HG03442 (cell line): ENCODE measurements at regions not wholly inside any gene's neighbourhood (a gene's known extent, or its start where the extent isn't known, plus 50 kb on each side); places are given as distances from the start of the nearest gene placed in this dataset.
"Not testable (repeated sequence)": the region's sequence is repeated elsewhere in the genome, so short reads cannot be mapped to it uniquely, and the experiment has no call there.

Experiments
- ATAC-seq: cut with Tn5 transposase; IDR thresholded peaks from one replicate; pipeline ENCODE4 v1.9.1; 2021; ENCODE audit warnings: mild to moderate bottlenecking, moderate library complexity; ENCODE audit not compliant: unreplicated experiment

- no peak for ATAC-seq
Observed at GRCh38 chr6:97449444-97449966, 166.5 kb upstream of the MMS22L start.

DNA sequence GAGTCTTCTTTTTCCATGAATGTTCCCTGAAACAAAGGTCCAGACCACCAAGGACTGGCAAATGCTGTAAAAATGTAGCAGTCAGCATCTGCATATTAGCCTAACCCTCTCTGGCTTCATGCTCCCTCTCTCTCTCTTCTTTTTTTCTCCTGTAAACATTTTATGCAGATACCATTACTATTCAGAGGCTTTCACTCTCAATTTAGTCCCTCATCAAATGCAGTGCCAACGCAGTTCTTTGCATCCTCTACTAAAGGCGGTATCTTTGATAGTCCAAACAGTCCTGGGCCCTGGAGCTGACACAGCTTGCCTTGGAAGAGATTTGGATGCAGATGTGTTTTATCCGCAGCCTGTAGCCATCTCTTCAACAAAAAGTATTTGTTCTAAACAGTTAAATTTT is 167.1 kb upstream of the MMS22L start:
- no peak for ATAC-seq

DNA sequence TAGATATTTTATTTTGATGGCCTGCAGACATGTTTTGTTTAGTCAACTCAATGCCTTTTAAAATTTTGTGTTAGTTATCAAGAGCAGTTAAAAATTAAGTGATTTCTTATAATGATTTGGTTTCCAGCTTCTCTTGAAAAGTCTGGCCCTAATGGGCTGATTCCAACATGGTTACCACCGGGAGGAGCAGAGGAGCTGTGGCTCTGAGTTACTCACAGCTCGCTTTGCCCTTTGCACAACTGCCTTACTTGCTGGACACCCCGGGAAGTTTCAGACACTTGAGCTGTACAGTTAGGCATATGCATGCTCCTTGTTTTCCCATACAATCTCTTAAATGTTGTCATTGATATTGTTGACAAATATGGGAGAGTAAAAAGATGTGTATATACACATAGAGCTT is 173.1 kb upstream of the MMS22L start:
- ATAC-seq: no peak

GRCh38 chr6:97459535-97459934 is 176.5 kb upstream of the MMS22L start:
- no peak for ATAC-seq

DNA sequence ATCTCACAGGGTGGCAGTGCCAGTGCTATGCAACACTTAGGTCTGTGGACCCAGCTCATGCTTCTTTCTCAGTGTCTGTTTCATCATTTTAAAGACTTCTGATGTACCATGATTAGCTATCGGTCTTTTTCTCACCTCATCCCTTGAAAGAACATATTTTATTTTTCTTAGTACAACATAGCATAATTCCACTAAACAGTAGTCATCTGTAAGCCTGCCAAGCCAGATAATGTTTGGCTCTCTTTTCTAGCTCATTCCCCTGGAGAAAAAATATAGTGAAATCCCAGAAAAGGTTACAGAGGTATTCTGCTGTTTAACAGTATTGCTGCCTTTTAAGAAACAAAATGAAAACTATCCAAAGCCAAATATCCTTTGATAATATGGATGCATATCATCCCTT is 177.0 kb upstream of the MMS22L start:
- no peak for ATAC-seq

DNA sequence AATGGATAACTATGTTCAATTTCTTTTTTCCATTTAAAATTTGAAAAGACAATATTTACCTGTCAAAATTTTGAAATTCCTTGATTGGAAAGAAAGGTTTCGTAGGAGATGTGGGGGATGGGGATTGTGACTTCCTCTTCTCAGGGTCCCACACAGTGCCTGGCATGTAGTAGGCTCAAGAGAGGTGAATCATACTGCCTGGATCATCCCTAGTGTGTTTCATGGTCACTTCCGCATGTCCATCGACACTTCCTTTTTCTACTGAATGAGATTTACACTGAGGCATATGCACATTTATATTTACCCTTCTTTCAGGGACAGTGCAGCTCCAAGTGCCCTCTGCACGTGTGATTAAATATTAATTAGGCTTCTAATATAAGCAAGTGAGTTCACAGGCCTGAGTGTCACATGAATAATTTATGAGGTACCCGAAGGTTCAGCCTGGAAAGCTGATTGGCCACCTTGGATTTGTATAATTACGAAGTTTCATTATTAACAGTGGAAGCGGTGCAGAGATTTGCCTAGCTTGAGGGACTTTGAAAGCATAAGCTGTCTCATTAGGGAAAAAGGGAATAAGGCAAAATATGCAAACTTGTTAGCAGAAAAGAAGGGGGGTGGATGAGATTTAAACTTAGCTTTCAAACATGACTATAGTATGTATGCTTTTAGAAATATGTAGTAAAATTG is 177.5 kb upstream of the MMS22L start:
- no peak for ATAC-seq

- ATAC-seq: no peak
Observed at GRCh38 chr6:97461218-97461617, 178.2 kb upstream of the MMS22L start.

GRCh38 chr6:97462031-97462430 is 179.0 kb upstream of the MMS22L start:
- no peak for ATAC-seq

DNA sequence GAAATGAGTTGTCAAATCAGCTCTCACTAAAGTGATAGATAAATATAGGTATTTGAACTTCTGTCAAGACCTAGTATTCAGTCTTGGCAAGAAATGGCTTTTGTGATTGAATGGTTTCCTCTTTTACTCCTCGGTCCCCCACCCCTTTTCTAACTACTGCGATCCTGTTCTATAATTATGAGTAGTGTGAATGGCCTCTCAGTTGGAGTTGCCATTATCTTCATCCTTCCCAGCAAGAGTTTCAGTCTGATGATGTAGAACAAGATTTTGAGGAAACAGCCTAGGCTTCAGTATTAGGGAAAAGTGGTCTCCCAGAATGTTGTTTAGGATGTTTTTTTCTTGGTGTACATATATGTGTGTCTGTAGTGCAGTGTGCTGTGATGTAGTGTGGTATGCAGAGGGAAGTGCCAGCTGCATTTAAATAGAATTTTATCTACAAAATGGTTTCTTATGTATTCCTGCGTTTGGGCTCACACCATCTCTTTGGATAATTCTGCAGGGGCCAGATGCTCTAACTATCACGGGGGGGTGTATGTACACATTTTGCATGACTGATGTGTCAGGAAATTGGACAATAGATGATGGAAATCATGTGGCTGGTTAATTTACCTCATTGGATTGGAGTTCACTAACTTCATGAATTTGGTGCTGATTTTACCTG is 180.1 kb upstream of the MMS22L start:
- ATAC-seq: no peak

DNA sequence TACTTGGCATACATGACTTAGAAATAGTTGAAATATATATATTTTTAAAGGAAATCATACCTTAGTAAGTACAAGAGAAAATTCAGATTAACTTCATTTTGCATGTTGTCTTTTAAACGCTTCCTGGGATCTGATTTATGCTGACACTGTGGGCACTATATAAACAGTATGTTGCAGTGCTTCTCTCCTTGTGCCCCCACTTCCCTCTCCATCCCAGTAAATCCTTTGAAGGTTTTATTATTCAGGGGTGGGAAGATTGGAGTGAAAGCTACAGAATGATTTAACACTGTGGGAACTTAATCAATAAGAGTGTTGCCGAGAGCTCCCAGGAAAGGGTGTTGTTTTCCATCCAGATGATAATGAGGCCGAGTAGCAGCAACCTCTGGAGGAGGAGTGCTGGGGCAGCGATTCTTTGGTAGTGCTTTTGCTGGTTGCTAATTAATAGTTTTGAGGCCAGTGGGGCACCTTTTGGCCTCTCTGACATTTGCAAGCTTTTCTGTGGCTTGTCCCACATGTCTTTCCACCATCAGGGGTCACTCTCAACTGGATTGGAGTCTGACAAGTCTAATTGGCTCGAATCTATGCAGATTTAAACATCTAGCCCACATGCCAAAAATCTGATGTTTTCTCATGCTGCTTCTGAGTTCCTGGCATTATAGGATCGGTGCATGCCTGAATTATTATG is 183.0 kb upstream of the MMS22L start:
- no peak for ATAC-seq

GRCh38 chr6:97468981-97469380 is 186.0 kb upstream of the MMS22L start:
- no peak for ATAC-seq

DNA sequence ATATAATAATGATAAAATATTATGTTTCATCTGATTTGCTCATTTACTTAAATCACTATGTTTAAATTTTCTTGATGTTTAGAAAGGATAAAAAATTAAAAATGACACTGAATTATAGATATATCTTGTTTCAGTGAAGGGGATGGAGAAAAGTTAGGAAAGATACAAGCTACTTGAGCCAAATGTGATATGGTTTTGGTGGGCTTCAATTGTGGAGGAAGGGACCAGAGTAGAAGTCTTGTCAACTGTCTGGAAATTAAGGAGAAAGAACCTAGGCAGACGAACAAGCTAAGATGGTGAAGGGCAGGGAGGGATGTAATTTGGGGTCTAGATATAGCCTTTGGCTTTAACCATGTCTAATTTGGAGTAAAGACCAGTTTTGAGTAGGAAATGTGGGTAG is 186.4 kb upstream of the MMS22L start:
- ATAC-seq: no peak

DNA sequence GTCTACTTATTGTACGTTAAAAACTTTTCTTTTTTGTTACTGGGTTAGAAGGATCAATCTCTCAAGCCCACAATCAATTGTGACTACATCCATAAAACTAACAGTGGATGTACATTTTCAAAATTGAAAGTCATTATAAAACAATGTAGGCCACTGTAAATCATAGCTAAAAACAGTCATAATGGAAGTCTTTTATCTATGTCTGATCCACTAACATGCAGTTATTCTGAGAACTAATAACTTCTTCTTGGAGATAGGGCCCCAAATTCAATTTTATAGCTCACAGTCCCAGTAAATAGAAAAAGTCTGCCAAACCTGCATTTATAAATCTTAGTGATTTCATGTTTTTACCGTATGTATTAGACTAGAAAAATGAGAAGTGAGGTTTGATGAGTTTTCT is 187.3 kb upstream of the MMS22L start:
- no peak for ATAC-seq

DNA sequence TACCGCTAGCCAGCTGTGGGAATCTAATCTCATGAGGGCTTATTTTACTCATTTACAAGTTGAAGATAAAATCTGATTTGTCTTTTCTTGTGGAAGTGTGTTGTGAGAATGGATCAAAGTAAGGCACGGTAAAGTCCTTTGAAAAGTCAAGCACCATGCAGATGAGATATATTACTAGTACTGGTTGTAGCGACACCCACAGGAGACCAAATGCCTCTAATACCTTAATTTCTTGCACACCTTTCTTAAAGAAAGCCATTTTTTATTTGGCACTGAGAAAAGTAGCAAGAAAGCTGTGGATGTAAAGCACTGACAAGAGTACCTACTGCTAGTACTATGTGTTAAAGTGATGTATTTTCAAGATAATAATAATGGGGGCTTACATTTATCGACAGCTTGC is 191.0 kb upstream of the MMS22L start:
- ATAC-seq: no peak

- ATAC-seq: peak; percentile 98
Observed at GRCh38 chr6:97497713-97498331, 214.8 kb upstream of the MMS22L start.

- no peak for ATAC-seq
Observed at GRCh38 chr6:97501853-97502252, 218.8 kb upstream of the MMS22L start.

DNA sequence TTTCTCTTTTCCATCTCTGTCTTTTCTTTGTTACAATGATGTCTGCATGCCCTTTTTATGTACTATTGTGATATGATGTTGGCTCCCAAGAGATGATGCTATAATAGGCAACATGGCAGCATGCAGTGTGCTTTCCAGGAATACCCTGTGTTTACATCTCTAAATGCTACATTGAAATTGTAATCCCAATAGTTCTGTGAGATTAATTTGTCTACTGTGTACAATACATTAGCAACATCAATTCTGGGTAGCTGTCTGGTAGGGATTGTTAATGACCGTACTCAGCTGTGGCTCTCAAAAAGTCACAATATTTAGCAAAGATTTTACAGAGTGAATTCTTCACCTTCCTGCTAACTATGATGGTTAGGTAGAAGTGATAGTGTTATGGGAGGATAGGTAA is 225.6 kb upstream of the MMS22L start:
- no peak for ATAC-seq

DNA sequence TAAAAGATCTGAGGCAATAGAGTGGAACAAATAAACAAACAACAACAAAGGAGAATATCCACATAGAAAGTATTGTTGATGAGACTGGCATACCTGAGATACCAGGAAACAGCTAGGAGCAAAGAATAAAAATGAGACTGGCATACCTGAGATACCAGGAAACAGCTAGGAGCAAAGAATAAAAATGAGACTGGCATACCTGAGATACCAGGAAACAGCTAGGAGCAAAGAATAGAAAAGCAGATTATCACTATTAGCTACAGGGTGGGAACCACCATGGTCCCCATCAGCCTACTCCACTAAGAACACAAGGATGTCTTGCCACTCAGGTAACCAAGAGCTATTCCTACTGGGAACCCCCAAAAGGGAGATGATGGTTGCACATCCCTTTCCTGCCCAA is 230.2 kb upstream of the MMS22L start:
- ATAC-seq: not testable (repeated sequence)

GRCh38 chr6:97524811-97525210 is 241.8 kb upstream of the MMS22L start:
- ATAC-seq: no peak

DNA sequence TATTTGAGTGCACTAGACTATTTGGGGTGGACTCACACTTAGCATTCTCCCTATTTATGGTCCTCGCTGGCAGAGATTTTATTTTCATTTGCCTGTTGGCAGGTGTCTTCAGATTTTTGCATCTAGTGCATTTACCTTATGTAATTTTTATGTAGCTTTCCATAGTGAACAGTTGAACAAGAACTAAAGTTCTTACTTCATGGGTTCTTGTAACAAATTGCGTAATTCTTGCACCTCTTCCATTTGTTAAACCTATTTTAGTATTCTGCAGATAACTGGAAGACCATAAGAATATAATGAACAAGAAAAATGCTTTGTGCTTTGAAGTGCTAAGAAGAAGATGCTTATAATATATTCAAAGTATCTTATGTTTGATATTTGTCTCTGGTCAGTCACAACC is 252.8 kb upstream of the MMS22L start:
- no peak for ATAC-seq

DNA sequence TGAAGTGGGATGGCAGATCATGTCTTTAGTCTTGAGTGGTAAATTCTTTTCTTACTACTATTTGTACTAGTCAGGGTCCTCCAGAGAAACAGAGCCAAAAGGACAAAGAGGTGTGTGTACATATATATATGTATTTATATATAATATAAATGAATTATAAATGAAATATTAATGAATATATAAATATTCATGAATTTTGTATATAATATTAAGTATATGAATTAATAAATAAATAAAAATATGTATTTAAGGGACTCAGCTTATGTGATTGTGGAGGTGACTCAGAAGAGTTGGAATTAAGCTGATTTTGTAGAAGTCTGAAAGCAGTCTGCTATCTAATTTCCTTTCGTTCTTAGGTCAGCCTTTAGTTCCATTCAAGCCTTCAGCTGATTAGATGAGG is 265.3 kb upstream of the MMS22L start:
- ATAC-seq: no peak

GRCh38 chr6:97557355-97557754 is 274.3 kb upstream of the MMS22L start:
- no peak for ATAC-seq
